ACHN (cell line): ENCODE measurements at regions not wholly inside any gene's neighbourhood (a gene's known extent, or its start where the extent isn't known, plus 50 kb on each side); places are given as distances from the start of the nearest gene placed in this dataset.
"Not testable (repeated sequence)": the region's sequence is repeated elsewhere in the genome, so short reads cannot be mapped to it uniquely, and the experiment has no call there.

ENCODE experiments used
- DNase-seq: peaks from one replicate; pipeline ENCODE4 v3.0.0-alpha.2; 2015
- in situ Hi-C: cut with HindIII; loops from 2 replicates; pipeline ENCODE4 v1.10.0; 2017; ENCODE audit warnings: low sequenced_read_pairs, low pct_ligation_motif_present, low pct_unique_long_range_greater_than_20kb

- no peak for DNase-seq
- in situ Hi-C loops: no loop called here
Observed at GRCh38 chr2:142827170-142827569, 50.3 kb upstream of the KYNU start.

- in situ Hi-C loops: no loop called here
- no peak for DNase-seq
Observed at GRCh38 chr2:142825861-142826260, 51.6 kb upstream of the KYNU start.

- no peak for DNase-seq
Observed at GRCh38 chr2:142824756-142825155, 52.7 kb upstream of the KYNU start.

GRCh38 chr2:142822190-142822589, 55.3 kb upstream of the KYNU start:
- DNase-seq: no peak
- in situ Hi-C loops: no loop called here

More at GRCh38 chr2:142824756-142825155, 52.7 kb upstream of the KYNU start:
- in situ Hi-C loops: no loop called here

GRCh38 chr2:142819411-142819810, 58.1 kb upstream of the KYNU start:
- in situ Hi-C loops: no loop called here
- DNase-seq: no peak

- DNase-seq: no peak
- in situ Hi-C loops: no loop called here
Observed at GRCh38 chr2:142815375-142815774, 62.1 kb upstream of the KYNU start.

GRCh38 chr2:142813830-142814829, 63.3 kb upstream of the KYNU start:
- no peak for DNase-seq
- in situ Hi-C loops: no loop called here

- in situ Hi-C loops, DNase-seq: not testable (repeated sequence)
Observed at GRCh38 chr2:142811644-142812043, 65.8 kb upstream of the KYNU start.

- in situ Hi-C loops: no loop called here
- DNase-seq: no peak
Observed at GRCh38 chr2:142805244-142805643, 72.2 kb upstream of the KYNU start.

GRCh38 chr2:142803158-142803557, 74.3 kb upstream of the KYNU start:
- in situ Hi-C loops: no loop called here
- DNase-seq: no peak

- no peak for DNase-seq
- in situ Hi-C loops: no loop called here
Observed at GRCh38 chr2:142796588-142796987, 80.9 kb upstream of the KYNU start.

GRCh38 chr2:142796161-142796560, 81.3 kb upstream of the KYNU start:
- in situ Hi-C loops: no loop called here
- no peak for DNase-seq

GRCh38 chr2:142794850-142795249, 82.6 kb upstream of the KYNU start:
- no peak for DNase-seq
- in situ Hi-C loops: no loop called here

GRCh38 chr2:142792328-142792727, 85.1 kb upstream of the KYNU start:
- in situ Hi-C loops, DNase-seq: not testable (repeated sequence)

- no peak for DNase-seq
Observed at GRCh38 chr2:142791335-142791734, 86.1 kb upstream of the KYNU start.

GRCh38 chr2:142786918-142787702, 90.4 kb upstream of the KYNU start:
- in situ Hi-C loops: no loop called here
- DNase-seq: no peak

More at GRCh38 chr2:142791335-142791734, 86.1 kb upstream of the KYNU start:
- in situ Hi-C loops: no loop called here

GRCh38 chr2:142782942-142783443, 94.5 kb upstream of the KYNU start:
- DNase-seq: no peak
- in situ Hi-C loops: no loop called here

GRCh38 chr2:142781146-142781545, 96.3 kb upstream of the KYNU start:
- in situ Hi-C loops: no loop called here
- DNase-seq: no peak

- DNase-seq: no peak
- in situ Hi-C loops: no loop called here
Observed at GRCh38 chr2:142778289-142778688, 99.2 kb upstream of the KYNU start.
